HCT116 (cell line): ENCODE measurements at regions not wholly inside any gene's neighbourhood (a gene's known extent, or its start where the extent isn't known, plus 50 kb on each side); places are given as distances from the start of the nearest gene placed in this dataset.

Experiments
- EZH2 ChIP-seq: fragments of 200-600 bp; sonication (generic); IDR thresholded peaks from 2 replicates; pipeline ENCODE4 v1.6.1; 2017; ENCODE audit warnings: antibody characterized with exemption, mixed run types
- EZH2phosphoT487 ChIP-seq: fragments of 200-600 bp; IDR thresholded peaks from 2 replicates; pipeline ENCODE4 v1.6.1; 2018; ENCODE audit warnings: antibody characterized with exemption, borderline replicate concordance
- POLR2A ChIP-seq: IDR thresholded peaks from 2 replicates; pipeline ENCODE4 v1.7.0; 2011; ENCODE audit warnings: borderline replicate concordance; ENCODE audit not compliant: insufficient read depth, insufficient read length; ENCODE audit errors: extremely low read depth
- POLR2AphosphoS5 ChIP-seq: IDR thresholded peaks from 2 replicates; pipeline ENCODE4 v1.6.1; 2011; ENCODE audit warnings: mild to moderate bottlenecking, low read depth, low read length, moderate library complexity
- RAD21 ChIP-seq: IDR thresholded peaks from 2 replicates; pipeline ENCODE4 v1.6.1; 2012; ENCODE audit warnings: low read depth, mild to moderate bottlenecking
- SIN3A ChIP-seq: IDR thresholded peaks from 2 replicates; pipeline ENCODE4 v1.6.1; 2012; ENCODE audit warnings: low read depth
- SP1 ChIP-seq: IDR thresholded peaks from 2 replicates; pipeline ENCODE4 v1.6.1; 2012; ENCODE audit warnings: low read depth
- YY1 ChIP-seq: IDR thresholded peaks from 2 replicates; pipeline ENCODE4 v1.6.1; 2011; ENCODE audit warnings: low read length, low read depth, moderate library complexity, mild to moderate bottlenecking; ENCODE audit not compliant: insufficient replicate concordance; ENCODE audit errors: extremely low read depth
- ZFX ChIP-seq: fragments of 450-650 bp; IDR thresholded peaks from 2 replicates; pipeline ENCODE4 v1.6.1; 2017
- TF ChIP-seq, protein P1 (sequence below), 3 experiments: fragments of 200-600 bp in 1 of 3; sonication (generic) in 1 of 3; IDR thresholded peaks in 2 of 3; conservative IDR thresholded peaks in 1 of 3; 2 replicates each; pipeline ENCODE4 v1.5.1; 2012 to 2017; ENCODE audit warnings: low read depth in 2 of 3, low read length in 2 of 3, antibody characterized with exemption in 1 of 3, borderline replicate concordance in 1 of 3, control low read depth in 1 of 3, mild to moderate bottlenecking in 1 of 3, mixed read lengths in 1 of 3, mixed run types in 1 of 3, moderate library complexity in 1 of 3; ENCODE audit not compliant: insufficient read depth in 1 of 3
- TF ChIP-seq, protein P2 (sequence below): IDR thresholded peaks from 2 replicates; pipeline ENCODE4 v1.6.1; 2012; ENCODE audit warnings: low read depth

DNA sequence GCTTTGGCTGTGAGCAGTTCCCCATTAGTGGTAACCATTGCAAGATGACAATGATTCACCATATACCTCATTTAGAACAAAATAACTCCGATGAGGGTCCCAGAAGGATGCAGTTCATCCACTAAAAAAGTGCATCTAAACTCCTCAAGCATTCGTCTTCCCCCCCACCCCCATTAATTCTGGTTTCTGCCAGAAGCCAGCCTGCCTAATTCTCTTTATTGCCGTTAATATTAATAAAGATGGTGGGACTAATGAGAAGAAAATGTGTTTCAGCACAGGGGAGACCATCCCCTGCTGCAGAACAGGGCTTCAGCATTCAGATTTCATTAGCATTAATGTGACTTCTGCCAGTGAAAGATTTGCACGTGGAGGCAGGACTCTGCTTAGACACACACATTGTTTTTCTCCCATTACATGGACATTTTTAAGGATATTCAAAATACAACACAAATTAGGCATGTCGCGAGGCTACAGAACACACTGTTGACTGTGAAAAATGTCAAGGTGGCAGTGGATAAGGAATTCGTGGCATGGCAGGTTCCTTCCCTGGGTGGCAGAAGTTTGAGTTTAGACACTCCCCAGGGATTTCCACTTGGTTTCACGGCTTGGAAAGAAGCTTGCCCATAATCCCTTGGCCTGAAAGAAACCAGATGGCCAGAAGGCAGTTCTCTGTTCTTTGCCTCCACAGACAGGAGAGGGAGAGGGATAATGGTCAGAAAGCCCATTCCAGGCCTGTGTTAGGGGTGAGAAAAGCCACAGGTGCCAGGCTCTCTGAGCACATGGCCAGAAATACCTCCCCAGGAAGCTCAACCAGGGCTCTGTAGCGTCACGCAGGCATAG lies 236.5 kb downstream of the FOXO1 start:
- TF ChIP-seq, protein P1, sequence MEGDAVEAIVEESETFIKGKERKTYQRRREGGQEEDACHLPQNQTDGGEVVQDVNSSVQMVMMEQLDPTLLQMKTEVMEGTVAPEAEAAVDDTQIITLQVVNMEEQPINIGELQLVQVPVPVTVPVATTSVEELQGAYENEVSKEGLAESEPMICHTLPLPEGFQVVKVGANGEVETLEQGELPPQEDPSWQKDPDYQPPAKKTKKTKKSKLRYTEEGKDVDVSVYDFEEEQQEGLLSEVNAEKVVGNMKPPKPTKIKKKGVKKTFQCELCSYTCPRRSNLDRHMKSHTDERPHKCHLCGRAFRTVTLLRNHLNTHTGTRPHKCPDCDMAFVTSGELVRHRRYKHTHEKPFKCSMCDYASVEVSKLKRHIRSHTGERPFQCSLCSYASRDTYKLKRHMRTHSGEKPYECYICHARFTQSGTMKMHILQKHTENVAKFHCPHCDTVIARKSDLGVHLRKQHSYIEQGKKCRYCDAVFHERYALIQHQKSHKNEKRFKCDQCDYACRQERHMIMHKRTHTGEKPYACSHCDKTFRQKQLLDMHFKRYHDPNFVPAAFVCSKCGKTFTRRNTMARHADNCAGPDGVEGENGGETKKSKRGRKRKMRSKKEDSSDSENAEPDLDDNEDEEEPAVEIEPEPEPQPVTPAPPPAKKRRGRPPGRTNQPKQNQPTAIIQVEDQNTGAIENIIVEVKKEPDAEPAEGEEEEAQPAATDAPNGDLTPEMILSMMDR (IDR thresholded peaks at IDR 0.05 in 2 of 3, conservative IDR thresholded peaks at IDR 0.05 in 1 of 3; ENCODE audit: borderline replicate concordance in 1 of 3, insufficient read depth in 1 of 3, low read depth in 2 of 3, low read length in 2 of 3), result no peak
- TF ChIP-seq YY1 (no peak), SP1 (no peak), POLR2AphosphoS5 (no peak), EZH2 (no peak), POLR2A (no peak), RAD21 (no peak), EZH2phosphoT487 (no peak), ZFX (no peak), SIN3A (no peak)
- TF ChIP-seq, protein P2, sequence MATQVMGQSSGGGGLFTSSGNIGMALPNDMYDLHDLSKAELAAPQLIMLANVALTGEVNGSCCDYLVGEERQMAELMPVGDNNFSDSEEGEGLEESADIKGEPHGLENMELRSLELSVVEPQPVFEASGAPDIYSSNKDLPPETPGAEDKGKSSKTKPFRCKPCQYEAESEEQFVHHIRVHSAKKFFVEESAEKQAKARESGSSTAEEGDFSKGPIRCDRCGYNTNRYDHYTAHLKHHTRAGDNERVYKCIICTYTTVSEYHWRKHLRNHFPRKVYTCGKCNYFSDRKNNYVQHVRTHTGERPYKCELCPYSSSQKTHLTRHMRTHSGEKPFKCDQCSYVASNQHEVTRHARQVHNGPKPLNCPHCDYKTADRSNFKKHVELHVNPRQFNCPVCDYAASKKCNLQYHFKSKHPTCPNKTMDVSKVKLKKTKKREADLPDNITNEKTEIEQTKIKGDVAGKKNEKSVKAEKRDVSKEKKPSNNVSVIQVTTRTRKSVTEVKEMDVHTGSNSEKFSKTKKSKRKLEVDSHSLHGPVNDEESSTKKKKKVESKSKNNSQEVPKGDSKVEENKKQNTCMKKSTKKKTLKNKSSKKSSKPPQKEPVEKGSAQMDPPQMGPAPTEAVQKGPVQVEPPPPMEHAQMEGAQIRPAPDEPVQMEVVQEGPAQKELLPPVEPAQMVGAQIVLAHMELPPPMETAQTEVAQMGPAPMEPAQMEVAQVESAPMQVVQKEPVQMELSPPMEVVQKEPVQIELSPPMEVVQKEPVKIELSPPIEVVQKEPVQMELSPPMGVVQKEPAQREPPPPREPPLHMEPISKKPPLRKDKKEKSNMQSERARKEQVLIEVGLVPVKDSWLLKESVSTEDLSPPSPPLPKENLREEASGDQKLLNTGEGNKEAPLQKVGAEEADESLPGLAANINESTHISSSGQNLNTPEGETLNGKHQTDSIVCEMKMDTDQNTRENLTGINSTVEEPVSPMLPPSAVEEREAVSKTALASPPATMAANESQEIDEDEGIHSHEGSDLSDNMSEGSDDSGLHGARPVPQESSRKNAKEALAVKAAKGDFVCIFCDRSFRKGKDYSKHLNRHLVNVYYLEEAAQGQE, result no peak
